Lung (tissue), 11 donors: ENCODE measurements at regions not wholly inside any gene's neighbourhood (a gene's known extent, or its start where the extent isn't known, plus 50 kb on each side); places are given as distances from the start of the nearest gene placed in this dataset.

ENCODE experiments used
- ATAC-seq: fragments of 200-7000 bp; cut with Tn5 transposase; one replicate; pipeline ENCODE4 v1.9.1; 2020; ENCODE audit warnings: moderate number of reproducible peaks; ENCODE audit not compliant: insufficient read depth, low FRiP score
- DNase-seq, 3 donors: peaks; one replicate each; pipeline ENCODE4 v3.0.0-alpha.2; 2013 to 2017
- H3K27ac ChIP-seq, 2 donors: one replicate each; pipeline ENCODE4 v1.5.1; 2013; ENCODE audit warnings: mild to moderate bottlenecking in 2 of 2, moderate library complexity in 2 of 2, control low read depth in 1 of 2, inconsistent platforms in 1 of 2, low read depth in 1 of 2, low read length in 1 of 2
- H3K27me3 ChIP-seq, 3 donors: one replicate each; pipeline ENCODE4 v1.5.1; 2013; ENCODE audit warnings: low read length in 2 of 3; ENCODE audit not compliant: control insufficient read depth in 3 of 3, insufficient read depth in 3 of 3
- H3K36me3 ChIP-seq, 4 donors: one replicate each; pipeline ENCODE4 v1.5.1; 2013; ENCODE audit warnings: low read length in 4 of 4, mild to moderate bottlenecking in 1 of 4, moderate library complexity in 1 of 4; ENCODE audit not compliant: control insufficient read depth in 4 of 4, insufficient read depth in 4 of 4
- H3K4me1 ChIP-seq, 5 donors: one replicate each; pipeline ENCODE4 v1.5.1; 2013; ENCODE audit warnings: low read length in 5 of 5, mild to moderate bottlenecking in 2 of 5, moderate library complexity in 1 of 5; ENCODE audit not compliant: control insufficient read depth in 5 of 5, insufficient read depth in 5 of 5
- H3K4me3 ChIP-seq: one replicate; pipeline ENCODE4 v1.5.1; 2013; ENCODE audit warnings: mild to moderate bottlenecking, control low read depth, moderate library complexity
- H3K9ac ChIP-seq, 2 donors: one replicate each; pipeline ENCODE4 v1.5.1; 2013; ENCODE audit warnings: low read length in 2 of 2, control low read depth in 1 of 2; ENCODE audit not compliant: insufficient read depth in 1 of 2
- H3K9me3 ChIP-seq, 4 donors: one replicate each; pipeline ENCODE4 v1.5.1; 2013; ENCODE audit warnings: low read length in 3 of 4, mild to moderate bottlenecking in 1 of 4, moderate library complexity in 1 of 4; ENCODE audit not compliant: control insufficient read depth in 4 of 4, insufficient read depth in 3 of 4
- CTCF ChIP-seq: IDR thresholded peaks from 2 replicates; pipeline ENCODE4 v1.5.1; 2012; ENCODE audit warnings: mild to moderate bottlenecking; ENCODE audit errors: control extremely low read depth, extremely low read depth
- WGBS, 2 donors: extraction: QIAGEN DNeasy Blood & Tissue Kit; methylation state at CpG; one replicate each; pipeline ENCODE4 v1.1.7; 2013; 5-methylcytosine and 5-hydroxymethylcytosine counted together
- donor health status: control.
- donor health status: control.
- donor health status: Bipolar disorder and iron deficiency.
- donor health status: healthy.
- donor health status: DM: yes; HTN: yes; CAD: no.

GRCh38 chr17:53668854-53669253 is 153.9 kb upstream of the KIF2B start:
- TF ChIP-seq CTCF, result no peak
- H3K4me3 ChIP-seq, result no peak overlapping the region
- 52 to 54% methylated on average over 1 of the region's 1 CpG for WGBS, 2 donors
- ATAC-seq (no peak), DNase-seq (no peak)
- H3K27me3 ChIP-seq, result no peaks in the 10 kb centered on the region
- H3K9me3 ChIP-seq, result peaks cover 0 to 10% (median 0%) of the 10 kb centered on the region in 4 donors
- no peaks in the 10 kb centered on the region for H3K36me3 ChIP-seq
- H3K4me1 ChIP-seq, result no peaks in the 10 kb centered on the region
- no peak overlapping the region for H3K9ac ChIP-seq
- H3K27ac ChIP-seq, result no peak overlapping the region

- WGBS, 2 donors, result 78 to 79% methylated on average over 1 of the region's 1 CpG
- ATAC-seq (no peak), DNase-seq (no peak)
- Histone ChIP-seq H3K9ac (no peak overlapping the region), H3K27ac (no peak overlapping the region), H3K4me1 (no peaks in the 10 kb centered on the region), H3K9me3 (peaks cover 0 to 4% (median 0%) of the 10 kb centered on the region in 4 donors), H3K4me3 (no peak overlapping the region), H3K36me3 (no peaks in the 10 kb centered on the region), H3K27me3 (no peaks in the 10 kb centered on the region)
- TF ChIP-seq CTCF, result no peak
These were observed 160.1 kb upstream of the KIF2B start for GRCh38 chr17:53662608-53663007.

- H3K4me1 ChIP-seq, result no peaks in the 10 kb centered on the region
- H3K4me3 ChIP-seq, result no peak overlapping the region
- no peak for ATAC-seq
- no peaks in the 10 kb centered on the region for H3K9me3 ChIP-seq
- no peak for DNase-seq
- H3K27ac ChIP-seq, result no peak overlapping the region
- no peak overlapping the region for H3K9ac ChIP-seq
- no peaks in the 10 kb centered on the region for H3K36me3 ChIP-seq
- 70 to 77% methylated on average over 1 of the region's 1 CpG for WGBS, 2 donors
- TF ChIP-seq CTCF, result no peak
- H3K27me3 ChIP-seq, result no peaks in the 10 kb centered on the region
These were observed 163.5 kb upstream of the KIF2B start for GRCh38 chr17:53659181-53659580.

GRCh38 chr17:53655591-53655990 is 167.1 kb upstream of the KIF2B start:
- Histone ChIP-seq H3K9me3 (no peaks in the 10 kb centered on the region), H3K27me3 (no peaks in the 10 kb centered on the region), H3K9ac (no peak overlapping the region), H3K36me3 (no peaks in the 10 kb centered on the region), H3K4me3 (no peak overlapping the region), H3K4me1 (no peaks in the 10 kb centered on the region), H3K27ac (no peak overlapping the region)
- ATAC-seq, result no peak
- DNase-seq, result no peak
- WGBS, 2 donors, result 75 to 83% methylated on average over 1 of the region's 1 CpG
- TF ChIP-seq CTCF, result no peak
